HEK293T (cell line): ENCODE measurements at regions not wholly inside any gene's neighbourhood (a gene's known extent, or its start where the extent isn't known, plus 50 kb on each side); places are given as distances from the start of the nearest gene placed in this dataset.

ENCODE experiments used
- CTCF ChIA-PET: fragments of 350-600 bp; formaldehyde crosslinking; extraction: SDS; loops from one replicate; lab custom pipeline; 2021; ENCODE audit warnings: antibody characterized with exemption, inconsistent platforms; lab: Yijun Ruan, JAX
- POLR2A ChIA-PET: fragments of 350-600 bp; formaldehyde crosslinking; extraction: SDS; loops from one replicate; lab custom pipeline; 2020; ENCODE audit warnings: antibody characterized with exemption, inconsistent platforms; lab: Yijun Ruan, JAX
- DNase-seq: peaks from one replicate; pipeline ENCODE4 v3.0.0; 2012; ENCODE audit warnings: mixed read lengths; ENCODE audit errors: extremely low spot score
- ARNT ChIP-seq: fragments of 450-650 bp; IDR thresholded peaks from 2 replicates; pipeline ENCODE4 v1.6.1; 2017; ENCODE audit warnings: mild to moderate bottlenecking
- BHLHE40 ChIP-seq: fragments of 450-650 bp; IDR thresholded peaks from 2 replicates; pipeline ENCODE4 v1.6.1; 2016; ENCODE audit warnings: mild to moderate bottlenecking, moderate library complexity, borderline replicate concordance
- CTBP1 ChIP-seq: fragments of 450-650 bp; IDR thresholded peaks from 2 replicates; pipeline ENCODE4 v1.6.1; 2016; ENCODE audit warnings: borderline replicate concordance
- ELF4 ChIP-seq: fragments of 450-650 bp; IDR thresholded peaks from 2 replicates; pipeline ENCODE4 v1.6.1; 2017; ENCODE audit warnings: antibody characterized with exemption
- FOXA1 ChIP-seq: fragments of 450-650 bp; IDR thresholded peaks from 2 replicates; pipeline ENCODE4 v1.6.1; 2016; ENCODE audit warnings: mild to moderate bottlenecking
- FOXK2 ChIP-seq: fragments of 450-650 bp; IDR thresholded peaks from 2 replicates; pipeline ENCODE4 v1.6.1; 2016; ENCODE audit warnings: mild to moderate bottlenecking
- FOXM1 ChIP-seq: fragments of 450-650 bp; IDR thresholded peaks from 2 replicates; pipeline ENCODE4 v1.6.1; 2017; ENCODE audit warnings: mild to moderate bottlenecking, borderline replicate concordance
- HDGF ChIP-seq: fragments of 450-650 bp; IDR thresholded peaks from 2 replicates; pipeline ENCODE4 v1.6.1; 2017; ENCODE audit warnings: antibody characterized with exemption, borderline replicate concordance
- L3MBTL2 ChIP-seq: fragments of 450-650 bp; conservative IDR thresholded peaks from 2 replicates; pipeline ENCODE4 v1.6.1; 2016; ENCODE audit warnings: mild to moderate bottlenecking
- LEF1 ChIP-seq: fragments of 450-650 bp; IDR thresholded peaks from 2 replicates; pipeline ENCODE4 v1.6.1; 2017; ENCODE audit warnings: mild to moderate bottlenecking, borderline replicate concordance
- NFRKB ChIP-seq: fragments of 450-650 bp; IDR thresholded peaks from 2 replicates; pipeline ENCODE4 v1.6.1; 2016; ENCODE audit warnings: mild to moderate bottlenecking, moderate library complexity
- PKNOX1 ChIP-seq: fragments of 450-650 bp; IDR thresholded peaks from 2 replicates; pipeline ENCODE4 v1.6.1; 2016
- SP1 ChIP-seq: fragments of 450-650 bp; IDR thresholded peaks from 2 replicates; pipeline ENCODE4 v1.6.1; 2017
- SUZ12 ChIP-seq: fragments of 450-650 bp; IDR thresholded peaks from 2 replicates; pipeline ENCODE4 v1.6.1; 2016; ENCODE audit warnings: mild to moderate bottlenecking
- TARDBP ChIP-seq: fragments of 450-650 bp; IDR thresholded peaks from 2 replicates; pipeline ENCODE4 v1.6.1; 2016
- ZNF384 ChIP-seq: fragments of 450-650 bp; IDR thresholded peaks from 2 replicates; pipeline ENCODE4 v1.6.1; 2016

DNA sequence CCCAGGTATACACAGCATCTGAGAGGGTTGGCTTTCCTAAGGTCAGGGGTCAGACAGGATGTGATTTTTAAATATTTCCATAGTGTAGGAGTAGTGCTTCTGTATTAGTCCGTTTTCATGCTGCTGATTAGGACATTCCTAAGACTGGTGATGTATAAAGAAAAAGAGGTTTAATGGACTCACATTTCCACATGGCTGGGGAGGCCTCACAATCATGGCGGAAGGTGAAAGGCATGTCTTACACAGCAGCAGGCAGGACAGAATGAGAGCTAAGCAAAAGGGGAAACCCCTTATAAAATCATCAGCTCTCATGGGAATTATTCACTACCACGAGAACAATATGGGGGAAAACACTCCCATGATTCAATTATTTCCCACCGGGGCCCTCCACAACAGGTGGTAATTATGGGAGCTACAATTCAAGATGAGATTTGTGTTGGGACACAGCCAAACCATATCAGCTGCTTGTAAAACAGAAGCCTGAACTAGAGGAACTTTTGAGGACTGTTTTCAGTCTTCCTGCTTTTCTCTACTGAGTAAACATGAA is 91.0 kb upstream of the MEI4 start:
- no peak for DNase-seq
- POLR2A ChIA-PET, result no interaction called here
- CTCF ChIA-PET, result no interaction called here
- no peak for TF ChIP-seq FOXA1
- TF ChIP-seq FOXM1, result no peak
- TF ChIP-seq BHLHE40, result no peak
- TF ChIP-seq PKNOX1, result no peak
- no peak for TF ChIP-seq CTBP1
- no peak for TF ChIP-seq HDGF
- TF ChIP-seq ELF4, result no peak
- no peak for TF ChIP-seq FOXK2
- no peak for TF ChIP-seq ARNT
- no peak for TF ChIP-seq SUZ12
- no peak for TF ChIP-seq NFRKB

DNA sequence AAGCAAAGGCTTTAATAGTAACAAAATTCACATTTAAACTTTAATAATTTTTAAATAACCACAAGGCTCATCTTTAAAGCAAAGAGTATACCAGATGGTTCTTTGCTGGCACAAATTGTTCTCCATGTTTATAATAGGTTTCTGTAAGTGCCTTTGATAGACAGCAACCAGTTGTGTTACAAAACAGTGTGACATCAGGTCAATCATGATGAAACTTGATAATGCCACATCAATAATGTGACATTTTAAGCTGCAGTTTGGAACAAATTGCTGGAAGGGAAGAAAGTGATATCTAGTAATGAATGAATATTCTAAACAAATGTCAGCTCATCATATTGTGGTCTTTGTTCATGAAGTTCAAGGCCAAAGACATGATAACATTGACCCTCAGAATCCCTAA is 87.5 kb upstream of the MEI4 start:
- ChIA-PET CTCF (no interaction called here), POLR2A (no interaction called here)
- no peak for DNase-seq
- TF ChIP-seq PKNOX1 (no peak), CTBP1 (no peak), ZNF384 (no peak), FOXM1 (no peak), ELF4 (no peak), FOXA1 (no peak), L3MBTL2 (no peak), SUZ12 (no peak), FOXK2 (no peak), ARNT (no peak), HDGF (no peak), LEF1 (no peak), SP1 (no peak), BHLHE40 (no peak), TARDBP (no peak)

DNA sequence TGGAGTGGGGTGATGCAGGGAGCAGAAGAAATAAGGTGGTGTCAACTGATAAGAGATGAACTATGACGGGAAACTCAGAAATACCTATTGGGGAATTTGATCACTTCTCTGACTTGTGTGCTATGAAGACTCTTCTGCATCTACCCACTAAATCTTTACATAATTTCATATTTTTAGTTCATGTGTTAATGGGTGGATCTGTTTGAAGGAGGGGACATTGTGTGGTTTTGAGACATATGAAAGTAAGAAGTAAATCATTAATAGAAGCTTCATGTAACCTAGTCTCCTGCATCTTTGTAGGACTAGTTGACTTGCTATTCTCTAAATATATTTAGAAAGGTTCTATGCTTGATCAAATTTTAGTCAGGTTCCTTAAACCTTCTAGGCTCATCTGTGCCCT is 86.6 kb upstream of the MEI4 start:
- DNase-seq, result no peak
- TF ChIP-seq CTBP1 (no peak), FOXA1 (no peak), ELF4 (no peak), SUZ12 (no peak), ARNT (no peak), FOXM1 (no peak), L3MBTL2 (no peak), TARDBP (no peak), SP1 (no peak), NFRKB (no peak)
- ChIA-PET POLR2A (no interaction called here), CTCF (no interaction called here)

DNA sequence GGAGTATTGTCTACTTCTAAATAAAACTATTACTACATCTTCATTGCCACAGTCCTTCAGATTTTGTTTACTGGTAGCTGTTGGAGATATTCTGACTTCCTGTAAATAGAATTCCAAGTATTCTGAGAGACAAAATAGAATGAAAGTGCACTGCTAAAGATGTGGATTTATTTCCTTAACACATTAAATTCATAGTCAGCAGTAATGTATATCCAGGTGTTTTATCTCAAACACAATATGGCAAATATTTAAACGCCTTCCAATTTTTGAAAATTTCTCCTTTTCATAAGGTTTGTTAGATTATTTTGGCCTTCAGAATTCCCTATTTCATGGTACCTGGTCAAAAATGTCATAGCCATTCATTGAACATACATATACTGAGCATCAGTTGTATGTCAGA is 84.3 kb upstream of the MEI4 start:
- TF ChIP-seq HDGF, result no peak
- no peak for TF ChIP-seq FOXK2
- TF ChIP-seq TARDBP, result no peak
- TF ChIP-seq ELF4, result no peak
- no peak for TF ChIP-seq BHLHE40
- no peak for TF ChIP-seq L3MBTL2
- no peak for TF ChIP-seq ZNF384
- no peak for TF ChIP-seq SP1
- TF ChIP-seq FOXM1, result no peak
- TF ChIP-seq PKNOX1, result no peak
- no peak for TF ChIP-seq CTBP1
- no peak for TF ChIP-seq FOXA1
- no peak for TF ChIP-seq SUZ12
- no peak for TF ChIP-seq LEF1
- ChIA-PET CTCF (no interaction called here), POLR2A (no interaction called here)
- no peak for DNase-seq

DNA sequence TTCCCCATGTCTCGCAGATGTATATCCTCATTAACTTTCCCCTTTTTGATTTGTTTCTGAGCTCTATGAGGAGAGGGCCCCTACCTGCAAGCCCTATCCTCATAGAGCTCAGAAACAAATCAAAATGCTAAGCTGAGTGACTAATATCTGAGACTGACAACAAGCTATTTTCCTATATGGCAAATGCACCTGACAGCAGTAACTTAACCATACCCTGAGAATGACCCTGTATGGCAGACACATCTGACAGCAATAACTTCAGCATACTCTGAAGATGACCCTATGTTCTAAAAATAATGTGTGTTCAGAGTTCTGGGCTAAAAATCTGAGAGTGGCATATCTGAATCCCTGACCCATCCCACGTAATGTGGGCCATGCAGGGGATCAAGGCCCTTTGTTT is 79.0 kb upstream of the MEI4 start:
- ChIA-PET CTCF (no interaction called here), POLR2A (no interaction called here)
- DNase-seq, result no peak
- TF ChIP-seq SP1, result no peak
- TF ChIP-seq ZNF384, result no peak
- TF ChIP-seq TARDBP, result no peak
- TF ChIP-seq FOXK2, result no peak
- no peak for TF ChIP-seq NFRKB
- TF ChIP-seq SUZ12, result no peak
- no peak for TF ChIP-seq ELF4
- TF ChIP-seq PKNOX1, result no peak
- no peak for TF ChIP-seq BHLHE40
- no peak for TF ChIP-seq HDGF
- TF ChIP-seq CTBP1, result no peak
- no peak for TF ChIP-seq ARNT
- TF ChIP-seq FOXA1, result no peak
- no peak for TF ChIP-seq L3MBTL2
- no peak for TF ChIP-seq LEF1
- no peak for TF ChIP-seq FOXM1

DNA sequence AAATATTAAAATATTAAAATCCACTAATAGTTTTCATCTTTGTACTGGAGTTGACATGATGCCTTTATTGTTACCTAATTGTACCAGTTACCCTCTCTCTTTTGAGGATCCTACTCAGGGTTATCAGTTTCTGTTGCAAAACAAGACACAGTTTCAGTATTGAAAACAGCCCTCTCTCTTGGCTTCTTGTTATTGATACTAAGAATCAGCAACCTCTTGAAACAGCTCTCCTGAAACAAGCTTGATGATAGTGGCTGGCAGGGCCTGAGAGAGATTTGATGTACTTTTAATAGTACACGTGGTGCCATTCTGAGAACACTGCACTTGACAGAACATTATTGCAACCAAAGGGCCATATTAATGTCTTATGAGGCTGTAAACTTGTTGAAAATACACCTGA is 64.9 kb upstream of the MEI4 start:
- ChIA-PET POLR2A (no interaction called here), CTCF (no interaction called here)
- DNase-seq, result no peak
- TF ChIP-seq FOXA1, result no peak
- no peak for TF ChIP-seq FOXM1
- TF ChIP-seq ARNT, result no peak
- TF ChIP-seq CTBP1, result no peak
- TF ChIP-seq L3MBTL2, result no peak
- no peak for TF ChIP-seq ZNF384
- no peak for TF ChIP-seq SP1
- TF ChIP-seq ELF4, result no peak
- TF ChIP-seq FOXK2, result no peak
- TF ChIP-seq HDGF, result no peak
- TF ChIP-seq SUZ12, result no peak
- TF ChIP-seq BHLHE40, result no peak
- TF ChIP-seq PKNOX1, result no peak
- TF ChIP-seq LEF1, result no peak
- TF ChIP-seq NFRKB, result no peak
- TF ChIP-seq TARDBP, result no peak
